HG02610 (cell line): ENCODE measurements at regions not wholly inside any gene's neighbourhood (a gene's known extent, or its start where the extent isn't known, plus 50 kb on each side); places are given as distances from the start of the nearest gene placed in this dataset.
"Not testable (repeated sequence)": the region's sequence is repeated elsewhere in the genome, so short reads cannot be mapped to it uniquely, and the experiment has no call there.

Source experiments
- ATAC-seq: cut with Tn5 transposase; IDR thresholded peaks from one replicate; pipeline ENCODE4 v1.9.1; 2021; ENCODE audit warnings: mild to moderate bottlenecking, moderate library complexity; ENCODE audit not compliant: unreplicated experiment

DNA sequence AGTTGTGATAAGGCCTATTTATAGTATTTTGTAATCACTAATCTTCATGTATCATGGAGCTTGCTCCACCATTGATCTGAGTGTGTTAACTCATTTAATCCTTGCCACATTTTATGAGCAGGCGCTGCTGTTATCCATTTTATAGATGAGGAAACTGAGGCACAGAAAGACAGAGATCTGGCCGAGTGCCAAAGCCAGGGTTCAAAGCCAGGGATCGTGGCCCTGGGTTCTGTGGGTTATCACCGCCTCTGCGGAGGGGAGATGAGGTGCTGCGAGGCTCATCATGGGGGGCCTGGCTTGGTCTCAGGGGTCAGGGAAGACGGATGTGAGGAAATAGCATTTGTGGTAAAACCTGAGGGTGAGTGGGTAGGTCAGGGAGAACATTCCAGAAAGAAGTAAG is 193.9 kb downstream of the KLRB1 start:
- not testable (repeated sequence) for ATAC-seq

DNA sequence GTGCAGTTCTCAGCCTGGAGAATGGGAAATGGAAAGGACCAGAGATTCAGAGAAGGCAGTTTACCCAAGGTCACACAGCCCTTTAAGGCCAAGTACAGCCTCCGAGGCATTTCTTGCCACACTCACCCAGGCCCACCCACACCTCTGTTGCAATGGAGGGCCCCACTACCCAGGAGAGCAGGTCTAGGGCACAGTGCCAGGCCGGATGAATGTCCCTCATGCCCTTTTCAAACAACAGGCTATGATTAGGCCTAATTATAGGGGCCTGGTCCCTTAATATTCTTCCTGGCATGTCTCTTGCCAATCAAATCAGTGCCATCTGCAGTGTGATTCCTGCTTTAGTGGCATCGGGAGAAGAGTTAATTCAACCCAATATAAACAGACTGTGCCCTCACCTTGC is 195.3 kb downstream of the KLRB1 start:
- not testable (repeated sequence) for ATAC-seq

GRCh38 chr12:9411616-9412268 is 196.0 kb downstream of the KLRB1 start:
- ATAC-seq: not testable (repeated sequence)

DNA sequence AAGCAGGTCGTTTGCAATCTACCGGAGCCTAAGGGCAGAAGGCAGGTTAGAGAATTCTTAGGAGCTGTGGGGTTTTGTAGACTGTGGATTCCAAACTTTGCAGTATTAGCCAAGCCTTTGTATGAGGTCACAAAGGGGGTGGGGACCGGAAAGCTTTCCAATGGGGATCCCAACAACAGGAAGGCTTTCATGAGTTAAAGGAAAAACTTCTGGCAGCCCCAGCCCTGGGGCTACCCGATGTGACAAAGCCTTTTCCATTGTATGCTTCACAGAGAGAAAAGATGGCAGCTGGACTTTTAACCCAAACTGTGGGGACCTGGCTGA is 199.2 kb upstream of the PZP start:
- ATAC-seq: not testable (repeated sequence)

- no peak for ATAC-seq
Observed at GRCh38 chr12:9406564-9407424, 198.6 kb upstream of the PZP start.

GRCh38 chr12:9405886-9406563 is 197.8 kb upstream of the PZP start:
- ATAC-seq: no peak

GRCh38 chr12:9404469-9405260 is 196.5 kb upstream of the PZP start:
- no peak for ATAC-seq

DNA sequence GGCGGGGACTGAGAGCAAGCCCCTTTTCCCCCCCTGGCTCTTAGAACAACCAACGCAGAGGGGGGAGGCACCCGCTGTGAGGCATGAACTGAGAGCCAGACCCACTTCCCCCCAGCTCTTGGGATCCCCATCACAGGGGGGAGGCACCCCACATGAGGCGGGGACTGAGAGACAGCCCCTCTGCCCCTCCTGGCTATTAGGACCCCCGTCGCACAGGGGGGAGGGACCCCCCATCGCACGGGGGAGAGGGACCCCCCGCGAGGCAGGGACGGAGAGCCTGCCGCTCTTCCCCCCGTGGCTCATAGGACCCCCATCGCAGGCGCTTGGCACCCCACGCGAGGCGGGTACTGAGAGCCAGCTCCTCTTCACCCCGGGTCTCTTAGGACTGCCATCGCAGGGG is 195.8 kb upstream of the PZP start:
- ATAC-seq: no peak

DNA sequence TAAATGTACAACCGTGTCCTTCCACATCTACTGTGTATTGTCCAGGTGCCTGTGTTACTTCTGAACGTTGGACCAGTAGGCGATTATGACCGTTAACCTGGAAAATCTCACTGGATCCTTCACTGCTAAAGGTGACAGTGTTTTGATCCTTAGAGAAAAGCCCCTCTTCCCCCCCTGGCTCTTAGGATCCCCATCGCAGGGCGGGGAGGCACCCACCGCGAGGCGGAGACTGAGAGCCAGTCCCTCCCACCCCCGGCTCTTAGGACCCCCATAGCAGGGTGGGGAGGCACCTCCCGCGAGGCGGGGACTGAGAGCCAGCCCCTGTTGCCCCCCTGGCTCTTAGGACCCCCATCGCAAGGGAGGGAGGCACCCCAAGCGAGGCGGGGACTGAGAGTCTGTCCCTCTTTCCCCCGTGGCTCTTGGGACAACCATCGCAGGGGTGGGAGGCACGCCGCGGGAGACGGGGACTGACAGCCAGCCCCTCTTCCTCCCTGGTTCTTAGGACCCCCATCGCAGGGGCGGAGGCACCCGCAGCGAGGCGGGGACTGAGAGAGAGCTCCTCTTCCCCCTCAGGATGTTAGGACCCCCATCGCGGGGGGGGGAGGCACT is 194.3 kb upstream of the PZP start:
- not testable (repeated sequence) for ATAC-seq

DNA sequence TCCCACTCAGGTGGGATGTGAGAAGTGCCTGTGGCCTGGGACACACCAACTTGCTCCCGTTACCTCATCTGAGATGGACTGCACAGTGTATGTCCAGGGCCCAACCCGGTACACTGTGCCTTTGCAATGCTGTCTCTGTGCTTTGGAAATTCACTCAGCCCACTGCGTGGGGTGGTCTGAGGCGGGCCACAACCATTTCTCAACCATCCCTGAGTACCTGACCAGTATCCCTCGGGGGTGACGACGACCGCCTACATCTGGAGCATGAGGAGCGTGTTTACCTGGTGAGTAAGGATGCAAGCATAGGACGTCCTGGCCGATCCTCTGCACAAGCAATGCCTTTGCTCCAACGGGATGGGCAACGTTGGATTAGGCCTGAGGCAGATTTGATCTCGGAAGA is 188.2 kb upstream of the PZP start:
- ATAC-seq: not testable (repeated sequence)

DNA sequence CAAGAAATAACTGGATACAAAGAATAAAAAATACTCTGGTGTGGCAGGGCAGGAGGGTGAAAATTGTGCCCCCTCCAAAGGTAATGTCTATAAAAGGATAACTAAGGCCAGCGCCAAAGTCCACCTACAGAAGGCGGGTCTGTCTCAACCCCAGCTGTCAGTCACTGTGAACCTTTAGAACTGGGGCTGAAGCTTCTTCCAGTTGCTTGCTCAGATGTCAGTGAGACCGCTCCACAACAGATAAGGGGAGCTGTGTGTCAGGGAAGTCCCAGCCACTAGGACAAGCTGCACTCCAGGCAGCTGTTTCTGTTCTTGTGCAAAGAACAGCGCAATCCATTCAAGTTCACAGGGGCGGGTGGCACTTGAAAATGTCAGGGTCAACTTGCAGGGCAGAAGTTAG is 187.0 kb upstream of the PZP start:
- ATAC-seq: not testable (repeated sequence)

- ATAC-seq: no peak
Observed at GRCh38 chr12:9392842-9393241, 184.6 kb upstream of the PZP start.

DNA sequence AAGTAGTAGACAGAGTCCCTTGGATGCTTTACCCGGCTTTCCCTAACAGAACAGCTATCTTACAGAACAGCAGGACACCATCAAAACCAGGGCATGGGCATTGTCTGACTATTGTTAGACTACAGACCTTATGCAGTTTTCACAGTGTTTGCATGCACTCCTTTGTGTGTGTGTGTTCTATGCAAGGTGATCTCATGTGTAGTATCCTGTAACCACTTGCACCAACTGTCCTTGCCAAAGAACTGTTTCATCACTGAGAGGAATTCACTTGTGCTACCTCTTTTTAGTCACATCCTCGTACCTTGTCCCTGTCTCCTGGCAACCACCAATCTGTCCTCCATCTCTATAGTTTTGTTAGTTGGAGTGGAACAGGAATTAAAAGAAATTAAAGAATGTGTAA is 183.6 kb upstream of the PZP start:
- no peak for ATAC-seq

DNA sequence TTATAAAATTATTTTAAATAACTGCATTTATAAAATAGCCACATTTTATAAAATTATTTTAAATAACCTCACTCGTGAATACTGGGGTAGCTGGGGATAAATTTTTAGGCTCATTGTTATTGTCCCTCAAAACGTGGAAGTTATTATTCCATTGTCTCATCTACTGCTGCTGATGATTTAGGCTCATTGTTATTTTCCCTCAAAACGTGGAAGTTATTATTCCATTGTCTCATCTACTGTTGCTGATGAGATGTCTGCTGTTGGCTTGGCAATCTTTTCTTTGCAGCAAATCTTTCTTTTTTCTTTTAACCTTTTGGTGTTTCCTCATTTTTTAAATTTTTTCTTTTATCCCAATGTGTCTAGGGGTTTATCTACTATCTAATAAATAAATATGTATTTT is 182.6 kb upstream of the PZP start:
- ATAC-seq: no peak

- ATAC-seq: no peak
Observed at GRCh38 chr12:9389796-9390195, 181.6 kb upstream of the PZP start.

- no peak for ATAC-seq
Observed at GRCh38 chr12:9388379-9388778, 180.2 kb upstream of the PZP start.

GRCh38 chr12:9387450-9387849 is 179.3 kb upstream of the PZP start:
- ATAC-seq: no peak

DNA sequence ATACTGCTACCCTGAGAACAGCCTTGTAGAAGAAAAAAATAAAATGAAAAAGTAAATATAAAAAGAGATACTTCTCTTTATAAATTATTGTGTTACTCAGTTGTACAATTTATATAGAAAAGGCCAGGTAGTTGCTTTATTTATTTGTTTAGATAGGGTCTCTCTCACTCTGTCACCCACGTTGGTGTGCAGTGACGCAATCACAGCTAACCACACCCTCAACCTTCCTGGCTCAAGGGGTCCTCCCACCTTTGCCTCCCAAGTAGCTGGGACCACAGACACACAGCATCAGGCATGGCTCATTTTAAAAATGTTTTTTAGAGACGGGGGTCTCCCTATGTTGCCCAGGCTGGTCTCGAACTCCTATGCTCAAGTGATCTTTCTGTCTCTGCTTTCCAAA is 175.4 kb upstream of the PZP start:
- no peak for ATAC-seq

DNA sequence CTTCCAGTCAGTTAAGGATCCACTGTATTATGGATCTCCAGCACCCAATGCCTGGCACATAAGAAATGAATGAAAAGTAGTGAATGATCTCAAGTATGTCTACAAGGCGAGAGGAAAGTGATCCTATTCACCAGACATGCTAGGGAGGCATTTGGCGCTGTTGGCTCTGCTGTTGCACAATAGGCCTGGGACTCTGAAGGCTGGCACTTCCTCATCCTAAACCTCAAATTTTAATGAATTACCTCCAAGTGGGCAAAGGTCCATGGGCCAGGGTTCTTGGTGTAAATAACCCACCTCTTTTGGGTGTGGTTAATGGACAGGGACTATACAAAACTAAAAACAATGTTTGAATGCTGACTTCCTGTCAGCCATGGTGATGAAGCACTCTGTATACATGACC is 173.4 kb upstream of the PZP start:
- no peak for ATAC-seq

- no peak for ATAC-seq
Observed at GRCh38 chr12:9380650-9381049, 172.5 kb upstream of the PZP start.
